ENCODE measurements at regions not wholly inside any gene's neighbourhood (a gene's known extent, or its start where the extent isn't known, plus 50 kb on each side); places are given as distances from the start of the nearest gene placed in this dataset.
A peak's percentile ranks its signal among the peaks of the same experiment; 100 is the strongest.

DNA sequence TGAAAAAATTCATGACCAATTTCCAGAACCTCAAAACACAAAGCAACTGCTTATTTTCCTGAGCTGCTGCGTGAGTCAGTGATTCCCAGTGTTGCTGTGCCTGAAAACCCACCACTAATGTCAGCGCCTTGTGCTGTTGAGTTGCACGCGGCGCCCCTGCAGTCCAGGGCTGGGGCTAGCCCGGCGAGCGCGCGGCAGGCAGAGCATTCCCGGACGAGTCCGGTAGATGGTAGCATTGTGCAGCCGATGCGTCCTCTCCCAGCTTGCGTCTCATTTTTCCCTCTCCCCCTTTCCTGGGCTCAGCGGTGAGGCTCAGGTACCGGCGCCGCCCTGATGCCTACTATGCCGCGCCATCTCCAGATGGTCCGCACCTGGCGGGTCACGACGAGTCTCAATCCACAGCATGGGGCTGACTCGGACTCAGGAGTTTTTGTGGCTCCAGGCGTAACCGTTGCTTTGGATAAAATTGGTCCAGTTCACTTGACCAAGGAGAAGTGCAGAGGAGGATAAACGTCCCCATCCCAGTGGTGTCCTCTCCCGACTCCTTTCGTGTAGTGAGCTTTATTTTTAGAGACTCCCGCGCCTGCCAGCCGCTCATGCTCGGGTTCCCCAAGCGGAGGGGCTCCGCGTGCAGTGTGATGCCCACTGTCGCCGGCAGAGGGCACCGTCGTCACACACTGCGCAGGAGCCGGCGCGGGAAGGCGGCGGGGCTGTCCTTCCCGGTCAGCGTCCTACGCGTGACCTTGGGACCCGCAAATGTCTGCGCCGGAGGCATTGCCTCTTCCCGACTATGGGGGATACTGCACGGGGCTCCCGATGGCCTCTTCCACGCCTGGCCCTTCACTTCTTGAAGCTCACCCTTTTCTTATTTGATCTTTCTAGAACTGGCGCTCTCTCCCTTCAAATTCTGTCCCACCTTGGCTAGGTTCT is 53.6 kb upstream of the IGFBP7 start:
- TF ChIP-seq, protein P1, sequence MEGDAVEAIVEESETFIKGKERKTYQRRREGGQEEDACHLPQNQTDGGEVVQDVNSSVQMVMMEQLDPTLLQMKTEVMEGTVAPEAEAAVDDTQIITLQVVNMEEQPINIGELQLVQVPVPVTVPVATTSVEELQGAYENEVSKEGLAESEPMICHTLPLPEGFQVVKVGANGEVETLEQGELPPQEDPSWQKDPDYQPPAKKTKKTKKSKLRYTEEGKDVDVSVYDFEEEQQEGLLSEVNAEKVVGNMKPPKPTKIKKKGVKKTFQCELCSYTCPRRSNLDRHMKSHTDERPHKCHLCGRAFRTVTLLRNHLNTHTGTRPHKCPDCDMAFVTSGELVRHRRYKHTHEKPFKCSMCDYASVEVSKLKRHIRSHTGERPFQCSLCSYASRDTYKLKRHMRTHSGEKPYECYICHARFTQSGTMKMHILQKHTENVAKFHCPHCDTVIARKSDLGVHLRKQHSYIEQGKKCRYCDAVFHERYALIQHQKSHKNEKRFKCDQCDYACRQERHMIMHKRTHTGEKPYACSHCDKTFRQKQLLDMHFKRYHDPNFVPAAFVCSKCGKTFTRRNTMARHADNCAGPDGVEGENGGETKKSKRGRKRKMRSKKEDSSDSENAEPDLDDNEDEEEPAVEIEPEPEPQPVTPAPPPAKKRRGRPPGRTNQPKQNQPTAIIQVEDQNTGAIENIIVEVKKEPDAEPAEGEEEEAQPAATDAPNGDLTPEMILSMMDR (conservative IDR thresholded peaks at IDR 0.05): peak; percentile 82
- Mint-ChIP-seq H3K4me3 (peak overlapping the region; percentile 92), H3K27me3 (ENCODE audit: low read depth) (peaks cover 8% of the 10 kb centered on the region), H3K36me3 (ENCODE audit: low read depth) (no peaks in the 10 kb centered on the region), H3K27ac (ENCODE audit: unreplicated experiment) (peak overlapping the region; percentile 85), H3K9me3 (no peaks in the 10 kb centered on the region), H3K4me1 (peaks cover 17% of the 10 kb centered on the region)
- DNase-seq (ENCODE audit: low read depth, low spot score): peak; percentile 81

- DNase-seq (ENCODE audit: low read depth, low spot score): no peak
- H3K36me3 Mint-ChIP-seq (ENCODE audit: low read depth): no peaks in the 10 kb centered on the region
- no peak overlapping the region for H3K27ac Mint-ChIP-seq (ENCODE audit: unreplicated experiment)
- TF ChIP-seq, protein P1 (conservative IDR thresholded peaks at IDR 0.05): no peak
- H3K27me3 Mint-ChIP-seq (ENCODE audit: low read depth): peaks cover 8% of the 10 kb centered on the region
- no peaks in the 10 kb centered on the region for H3K9me3 Mint-ChIP-seq
- peak overlapping the region; percentile 92 for H3K4me3 Mint-ChIP-seq
- H3K4me1 Mint-ChIP-seq: peaks cover 20% of the 10 kb centered on the region
These were observed 52.4 kb upstream of the IGFBP7 start for GRCh38 chr4:57162499-57163019.

Measured in neural crest cell (in vitro differentiated cells).